T-helper 1 cell treated with Interleukin-12 subunit alpha and Interleukin-12 subunit beta and Interleukin-4 antibody, amounts not matched to agents 30 ng/mL and 1 ng/mL, for 36 hours (primary cell): ENCODE measurements at regions not wholly inside any gene's neighbourhood (a gene's known extent, or its start where the extent isn't known, plus 50 kb on each side); places are given as distances from the start of the nearest gene placed in this dataset.

Source experiments
- intact Hi-C: fragments of 100-400 bp; cut with micrococcal nuclease; formaldehyde crosslinking; loops from one replicate; pipeline ENCODE4 v1.15.1; 2024

- intact Hi-C loops, result loop anchor here (1.0 kb wide), 2 partner anchors 9 to 31 kb away; no protein-coding TSS in a partner anchor
These were observed 62.5 kb upstream of the CD44 start for GRCh38 chr11:35076201-35077100.

GRCh38 chr11:35077709-35078469 lies 61.1 kb upstream of the CD44 start:
- intact Hi-C loops, result loop anchor here (1.0 kb wide), 10 partner anchors 11 to 265 kb away; no protein-coding TSS in a partner anchor

GRCh38 chr11:35078470-35078735 lies 60.6 kb upstream of the CD44 start:
- intact Hi-C loops, result loop anchor here (1.0 kb wide), 8 partner anchors 38 to 265 kb away; no protein-coding TSS in a partner anchor

GRCh38 chr11:35079611-35080010 lies 59.4 kb upstream of the CD44 start:
- intact Hi-C loops, result loop anchor here (5.0 kb wide), 1 partner anchor 313 kb away; no protein-coding TSS in a partner anchor

- intact Hi-C loops, result loop anchor here (1.0 to 5.0 kb wide), 14 partner anchors 37 to 310 kb away; partner anchors contain the start of genes APIP and PDHX
These were observed 56.4 kb upstream of the CD44 start for GRCh38 chr11:35082321-35083180.

- intact Hi-C loops, result loop anchor here (1.0 to 5.0 kb wide), 10 partner anchors 38 to 309 kb away; partner anchors contain the start of genes APIP and PDHX
These were observed 55.9 kb upstream of the CD44 start for GRCh38 chr11:35083181-35083430.

GRCh38 chr11:35083431-35084238 lies 55.3 kb upstream of the CD44 start:
- intact Hi-C loops, result loop anchor here (1.0 to 5.0 kb wide), 10 partner anchors 38 to 309 kb away; partner anchors contain the start of genes APIP and PDHX

- intact Hi-C loops, result loop anchor here (5.0 kb wide), 1 partner anchor 307 kb away; no protein-coding TSS in a partner anchor
These were observed 54.0 kb upstream of the CD44 start for GRCh38 chr11:35084817-35085440.

GRCh38 chr11:35085531-35086165 lies 53.3 kb upstream of the CD44 start:
- intact Hi-C loops, result no loop called here

GRCh38 chr11:35087648-35088047 lies 51.3 kb upstream of the CD44 start:
- intact Hi-C loops, result no loop called here

GRCh38 chr11:35088226-35088625 lies 50.7 kb upstream of the CD44 start:
- intact Hi-C loops, result no loop called here

- intact Hi-C loops, result no loop called here
These were observed 50.3 kb upstream of the CD44 start for GRCh38 chr11:35088676-35089075.
